Stimulated activated naive CD8-positive, alpha-beta T cell treated with anti-CD3 and anti-CD28 coated beads, Interleukin-15, Interleukin-2, amounts not matched to agents 100 U/mL and 50 U/mL, for 24 hours (primary cell): ENCODE measurements at regions not wholly inside any gene's neighbourhood (a gene's known extent, or its start where the extent isn't known, plus 50 kb on each side); places are given as distances from the start of the nearest gene placed in this dataset.
"Not testable (repeated sequence)": the region's sequence is repeated elsewhere in the genome, so short reads cannot be mapped to it uniquely, and the experiment has no call there.

ENCODE experiments used
- ATAC-seq: fragments of 150-1000 bp; cut with Tn5 transposase; one replicate; pipeline ENCODE4 v1.10.0; 2021
- DNase-seq: peaks from one replicate; pipeline ENCODE4 v3.0.0; 2021

DNA sequence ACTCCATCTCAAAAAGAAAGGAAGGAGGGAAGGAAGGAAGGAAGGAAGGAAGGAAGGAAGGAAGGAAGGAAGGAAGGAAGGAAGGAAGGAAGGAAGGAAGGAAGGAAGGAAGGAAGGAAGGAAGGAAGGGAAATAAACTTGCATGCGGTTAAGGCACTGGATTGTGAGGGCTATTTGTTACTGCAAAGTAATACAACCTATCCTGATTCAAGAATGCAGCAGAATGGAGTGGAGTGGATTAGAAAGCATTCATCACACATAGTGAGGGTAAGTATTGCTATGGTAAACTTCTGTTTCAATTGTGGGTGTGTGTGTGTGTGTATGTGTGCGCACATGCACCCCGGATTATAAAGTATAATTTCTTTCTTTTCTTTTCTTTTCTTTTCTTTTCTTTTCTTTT lies 344.8 kb upstream of the C16orf82 start:
- ATAC-seq, DNase-seq: not testable (repeated sequence)

DNA sequence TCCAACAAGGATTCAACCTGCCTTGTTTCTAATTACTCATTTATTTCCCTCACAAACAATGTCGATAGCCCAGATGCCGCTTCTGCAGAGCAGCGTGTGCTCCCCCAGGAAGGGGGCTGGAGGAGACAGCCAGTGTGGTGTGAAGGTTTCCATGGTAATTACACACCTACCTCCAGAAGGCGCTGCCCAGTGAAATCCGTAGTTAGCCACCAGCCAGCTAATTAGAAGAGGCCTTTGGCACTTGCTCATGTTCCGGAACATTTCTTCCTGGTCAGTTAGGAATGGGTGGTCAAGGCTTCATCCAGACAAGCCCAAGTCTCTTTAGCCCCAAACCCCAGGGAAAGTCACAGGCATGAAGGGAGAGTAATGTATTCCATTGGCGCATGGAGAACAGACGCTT lies 342.5 kb upstream of the C16orf82 start:
- DNase-seq (no peak), ATAC-seq (no peak)

DNA sequence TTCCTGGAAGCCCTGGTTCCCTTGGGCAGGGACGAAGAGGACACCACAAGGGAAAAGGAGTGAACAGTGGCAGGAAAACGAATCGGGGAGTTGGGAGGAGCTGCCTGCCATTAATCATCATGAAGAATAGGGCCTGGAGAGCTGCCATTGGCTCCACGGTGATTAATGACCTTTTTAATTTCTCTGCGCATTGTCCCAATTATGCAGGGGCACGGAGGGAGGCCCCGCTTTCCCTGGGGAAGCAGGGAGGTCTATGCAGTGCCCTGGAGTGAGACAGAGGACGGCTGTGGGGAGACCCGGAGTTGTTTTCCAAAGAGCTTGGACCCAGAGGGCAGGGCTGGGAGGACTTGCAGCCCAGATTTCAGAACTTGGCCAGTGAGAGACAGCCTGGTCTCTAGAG lies 338.9 kb upstream of the C16orf82 start:
- ATAC-seq (no peak), DNase-seq (no peak)

DNA sequence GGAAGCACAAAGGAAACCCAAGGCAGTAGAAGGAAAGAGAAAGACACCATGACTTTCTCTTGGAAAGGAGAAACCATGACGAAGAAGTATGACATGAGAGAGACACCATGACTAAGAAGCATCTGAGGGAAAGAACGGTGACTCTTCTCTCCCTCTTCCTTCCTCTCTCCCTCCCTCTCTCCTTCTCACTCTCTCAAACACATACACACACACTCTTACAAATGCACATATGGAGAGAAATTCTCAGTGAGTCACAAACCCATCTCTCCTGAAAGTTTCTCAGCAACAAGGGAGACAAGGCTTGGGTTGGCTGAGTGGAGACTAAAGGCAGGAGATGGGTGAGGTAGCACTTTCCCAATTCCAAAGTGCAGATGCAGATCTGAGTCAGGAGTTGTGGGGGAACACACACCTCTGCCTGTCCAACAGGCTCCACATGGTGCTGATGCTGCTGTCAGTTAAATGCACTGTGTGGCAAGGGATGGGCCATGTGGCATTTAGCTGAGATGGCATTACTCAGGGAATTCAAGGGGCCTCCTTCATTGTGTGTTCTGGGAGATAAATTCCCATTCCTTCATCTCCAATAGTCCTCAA lies 336.7 kb upstream of the C16orf82 start:
- ATAC-seq = peak; percentile 23

DNA sequence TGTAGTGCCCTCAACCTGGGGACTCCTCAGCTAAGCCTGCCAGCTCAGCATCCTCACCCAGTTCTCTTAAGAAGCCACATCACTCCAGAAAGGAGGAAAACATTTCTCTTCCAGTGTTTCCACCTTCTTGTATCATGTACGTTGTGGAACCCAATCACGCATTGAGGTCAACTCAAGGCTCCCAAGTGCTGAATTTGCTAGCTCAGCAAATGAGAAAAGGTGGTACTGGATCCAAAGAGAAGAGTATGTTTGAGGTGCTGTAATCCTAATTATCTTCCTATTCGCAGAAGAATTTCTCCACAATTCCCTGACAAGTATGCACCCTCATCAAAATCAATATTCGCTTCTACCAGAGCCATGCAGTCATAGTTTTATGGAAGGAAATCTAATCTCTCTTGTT lies 335.0 kb upstream of the C16orf82 start:
- DNase-seq (no peak), ATAC-seq (no peak)

More for the DNA sequence above, 336.7 kb upstream of the C16orf82 start:
- no peak for DNase-seq

DNA sequence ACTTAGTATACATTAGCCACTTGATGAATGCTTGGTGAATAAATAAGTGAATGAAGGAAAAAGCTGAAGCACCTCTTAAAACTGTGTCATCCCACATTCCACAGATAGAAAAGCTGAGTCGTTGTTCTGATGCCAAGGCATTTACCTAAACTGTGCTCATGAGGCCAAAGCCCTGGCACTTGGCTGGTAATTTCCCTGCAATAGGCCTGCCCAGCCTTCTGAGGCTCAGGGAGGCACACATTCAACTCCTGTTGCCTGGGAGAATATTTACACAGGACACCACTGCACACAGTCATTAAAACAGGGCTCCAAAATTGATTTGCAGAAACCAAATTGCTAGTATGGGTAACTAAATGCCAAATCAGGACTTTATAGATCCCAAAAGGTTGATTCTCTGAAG lies 333.0 kb upstream of the C16orf82 start:
- DNase-seq = no peak
- no peak for ATAC-seq

DNA sequence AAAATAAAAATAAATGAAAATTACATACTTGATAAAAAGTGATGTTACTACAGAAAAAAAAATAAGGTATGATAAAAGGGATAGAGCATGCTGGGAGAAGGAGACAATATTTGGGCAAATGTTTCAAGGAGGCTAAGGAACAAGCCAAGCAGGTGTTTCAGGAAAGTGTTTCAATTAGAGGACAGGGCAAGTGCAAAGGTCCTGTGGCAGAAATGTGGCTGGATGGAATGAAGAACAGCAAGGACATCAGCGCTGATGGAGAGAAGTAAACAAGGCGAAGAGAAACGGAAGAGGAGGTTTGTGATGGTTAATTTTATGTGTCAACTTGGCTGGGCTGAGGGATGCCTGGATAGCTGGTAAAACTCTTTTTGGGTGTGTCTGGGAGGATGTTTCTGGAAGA lies 331.2 kb upstream of the C16orf82 start:
- ATAC-seq (no peak), DNase-seq (no peak)

DNA sequence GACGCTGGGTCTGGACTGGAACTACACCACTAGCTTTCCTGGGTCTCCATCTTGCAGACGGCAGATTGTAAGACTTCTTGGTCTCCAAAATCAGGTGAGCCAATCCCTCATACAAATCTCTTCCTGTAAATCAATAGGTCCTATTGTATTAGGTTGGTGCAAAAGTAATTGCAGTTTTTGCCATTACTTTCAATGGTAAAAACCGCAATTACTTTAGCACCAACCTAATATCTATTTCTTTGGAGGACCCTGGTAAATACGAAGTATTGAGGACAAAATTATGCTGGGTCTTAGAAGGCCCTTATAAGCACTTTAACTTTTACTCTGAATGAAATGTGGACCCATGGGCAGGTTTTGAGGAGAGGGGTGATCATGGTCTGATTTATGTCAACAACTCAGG lies 330.6 kb upstream of the C16orf82 start:
- ATAC-seq (no peak), DNase-seq (no peak)

DNA sequence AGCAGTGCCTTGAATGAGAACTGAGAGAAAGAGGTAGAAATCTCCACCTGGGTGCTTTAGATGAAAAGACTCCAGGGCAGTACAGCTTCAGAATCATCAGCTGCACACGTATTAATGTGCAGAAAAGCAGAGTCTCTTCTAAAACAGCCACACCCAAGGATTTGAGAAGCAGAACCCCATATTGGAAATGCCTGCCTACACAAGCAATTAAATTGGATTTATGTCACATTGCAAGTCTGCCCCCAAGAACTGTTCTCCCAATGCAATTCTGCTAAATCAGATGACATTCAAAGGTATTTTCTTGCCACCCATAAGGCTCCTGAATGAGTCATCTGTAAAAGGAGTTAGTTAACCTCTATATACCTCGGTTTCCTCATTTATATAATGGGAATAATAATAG lies 326.0 kb upstream of the C16orf82 start:
- DNase-seq = no peak
- no peak for ATAC-seq

DNA sequence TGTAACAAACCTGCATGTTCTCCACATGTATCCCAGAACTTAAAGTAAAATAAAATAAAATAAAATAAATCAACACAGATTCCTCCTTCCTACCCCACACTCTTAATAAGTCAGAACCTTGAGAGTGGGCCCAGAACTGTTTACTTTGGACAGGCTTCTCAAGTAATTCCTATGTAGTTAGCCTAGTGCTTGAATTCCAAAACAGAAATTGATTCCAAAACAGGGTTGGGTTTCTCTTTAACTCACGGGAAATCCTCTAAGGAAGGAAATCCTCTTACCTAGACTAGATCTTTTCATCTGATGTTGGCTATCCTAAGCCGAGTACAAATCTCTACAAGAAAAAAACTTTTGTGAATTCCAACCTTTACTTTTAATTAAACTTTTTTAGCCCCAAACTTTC lies 324.7 kb upstream of the C16orf82 start:
- DNase-seq = no peak
- ATAC-seq = no peak

DNA sequence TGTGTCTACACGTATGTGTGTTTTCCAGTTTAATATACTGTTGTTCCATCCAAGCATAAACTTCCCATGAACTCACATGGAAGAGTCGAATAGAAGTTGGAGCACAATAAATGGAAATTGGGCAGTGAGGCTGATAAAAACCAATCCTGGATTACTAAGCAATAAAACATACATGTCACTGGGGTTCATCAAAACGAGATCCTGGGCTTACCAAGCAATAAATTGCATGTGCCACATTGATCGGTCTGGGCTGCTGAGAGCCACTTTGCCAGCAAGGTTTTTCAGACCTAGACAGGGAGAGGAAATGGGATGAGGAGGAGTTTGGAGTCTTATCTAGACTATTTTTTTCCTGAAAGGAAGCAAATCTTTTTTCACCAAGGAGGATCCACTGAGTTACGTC lies 322.3 kb upstream of the C16orf82 start:
- no peak for ATAC-seq
- DNase-seq = no peak

DNA sequence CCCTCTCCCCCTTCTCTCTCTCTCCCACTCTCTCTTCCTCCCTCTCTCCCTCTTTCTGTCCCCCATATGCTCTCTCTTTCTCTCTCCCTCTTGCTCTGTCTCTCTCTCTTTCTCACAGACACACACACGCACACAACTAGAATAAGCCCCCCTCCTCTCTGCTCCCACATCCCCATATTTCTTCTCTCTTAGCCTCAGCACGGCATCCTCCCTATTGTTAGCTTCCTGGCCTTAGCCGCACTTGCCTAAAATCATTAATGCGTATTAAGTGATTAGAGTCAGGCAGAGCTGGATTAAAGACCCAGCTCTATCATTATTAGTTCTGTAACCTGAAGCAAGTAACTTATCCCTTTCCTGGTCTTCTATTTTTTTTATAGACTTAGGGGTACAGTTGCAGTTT lies 319.0 kb upstream of the C16orf82 start:
- DNase-seq (no peak), ATAC-seq (no peak)

DNA sequence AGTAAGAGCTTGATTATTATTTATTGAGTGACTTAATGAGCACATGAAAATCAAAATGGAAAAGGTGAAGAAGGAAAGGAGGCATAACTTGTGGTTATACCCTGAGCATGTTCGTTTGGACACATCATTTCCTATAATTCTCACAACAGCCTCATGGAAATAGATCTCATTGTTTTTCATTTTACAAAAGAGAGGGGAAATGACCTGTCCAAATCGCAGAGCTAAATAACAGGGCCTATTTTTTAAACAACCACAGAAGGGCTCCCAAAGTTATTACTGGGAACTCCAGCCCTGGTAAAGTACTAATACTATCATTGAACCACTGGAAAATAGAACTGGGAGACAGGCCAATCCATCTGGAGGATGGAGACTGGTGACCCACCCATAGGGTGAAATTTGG lies 317.7 kb upstream of the C16orf82 start:
- ATAC-seq (no peak), DNase-seq (no peak)

DNA sequence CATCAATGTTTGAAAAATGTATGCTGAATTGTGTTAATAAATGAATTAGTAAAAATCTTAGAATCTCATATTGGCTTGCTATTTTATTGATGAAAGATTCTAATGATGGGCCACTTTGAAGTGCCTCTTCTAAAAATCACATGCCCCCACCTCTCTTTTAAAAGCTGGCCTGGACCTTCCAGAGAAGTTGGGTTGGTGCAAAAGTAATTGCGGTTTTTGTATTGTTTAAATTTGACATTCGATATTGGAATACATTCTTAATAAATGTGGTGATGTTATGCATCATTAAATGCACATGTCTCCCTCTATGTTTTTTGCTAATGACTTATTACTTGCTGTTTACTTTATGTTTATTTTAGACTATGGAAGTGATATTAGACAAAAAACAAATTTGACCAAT lies 314.6 kb upstream of the C16orf82 start:
- no peak for DNase-seq
- no peak for ATAC-seq

DNA sequence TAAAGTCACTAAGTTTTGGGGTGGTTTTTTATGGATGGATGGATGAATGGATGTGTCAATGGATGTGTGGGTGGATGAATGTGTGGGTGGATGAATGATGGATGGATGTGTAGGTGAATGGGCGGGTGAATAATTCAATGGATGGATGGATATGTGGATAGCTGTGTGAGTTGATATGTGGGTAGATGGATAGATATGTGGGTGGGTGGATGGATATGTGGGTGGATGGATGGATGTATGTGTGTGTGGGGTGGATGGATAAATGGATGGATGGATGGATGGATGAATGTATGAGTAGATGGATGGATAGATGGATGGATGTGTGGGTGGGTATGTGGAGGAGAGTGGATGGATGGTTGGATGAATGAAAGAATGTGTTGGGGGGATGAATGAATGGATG lies 310.1 kb upstream of the C16orf82 start:
- DNase-seq (no peak), ATAC-seq (no peak)

DNA sequence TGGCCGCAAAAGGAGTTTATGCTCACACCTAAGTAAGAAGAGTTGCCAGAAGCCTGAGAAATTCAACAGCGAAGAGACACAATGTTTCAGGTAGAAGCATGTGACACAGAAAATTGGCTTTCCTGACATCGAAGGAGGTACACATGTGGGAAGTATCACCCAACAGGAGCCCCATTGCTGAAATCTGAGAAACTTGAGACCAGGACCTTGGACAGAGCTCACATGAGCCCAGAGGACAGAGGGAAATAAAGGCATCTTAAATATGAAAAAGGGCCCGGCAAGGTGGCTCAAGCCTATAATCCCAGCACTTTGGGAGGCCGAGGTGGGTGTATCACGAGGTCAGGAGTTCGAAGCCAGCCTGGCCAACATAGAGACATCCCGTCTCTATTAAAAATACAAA lies 304.1 kb upstream of the C16orf82 start:
- DNase-seq = no peak
- ATAC-seq = no peak

DNA sequence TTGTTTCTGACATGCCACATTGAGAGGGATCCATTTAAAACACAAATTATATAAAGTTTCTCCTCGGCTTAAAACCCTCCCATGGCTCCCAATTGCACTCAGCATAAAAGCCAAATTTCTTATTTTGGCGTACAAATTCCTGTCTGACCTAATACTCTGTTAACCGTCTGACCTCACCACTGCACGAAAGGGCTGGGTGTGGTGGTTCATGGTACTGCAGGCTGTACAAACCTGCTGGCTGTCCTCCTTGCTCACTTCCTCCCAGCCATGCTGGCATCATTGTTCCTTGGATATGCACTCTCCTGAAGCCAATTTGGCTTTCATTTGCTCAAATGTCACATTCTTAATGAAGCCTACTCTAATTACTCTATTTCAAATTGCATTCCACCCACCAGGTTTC lies 301.6 kb upstream of the C16orf82 start:
- no peak for ATAC-seq
- peak; percentile 5 for DNase-seq

DNA sequence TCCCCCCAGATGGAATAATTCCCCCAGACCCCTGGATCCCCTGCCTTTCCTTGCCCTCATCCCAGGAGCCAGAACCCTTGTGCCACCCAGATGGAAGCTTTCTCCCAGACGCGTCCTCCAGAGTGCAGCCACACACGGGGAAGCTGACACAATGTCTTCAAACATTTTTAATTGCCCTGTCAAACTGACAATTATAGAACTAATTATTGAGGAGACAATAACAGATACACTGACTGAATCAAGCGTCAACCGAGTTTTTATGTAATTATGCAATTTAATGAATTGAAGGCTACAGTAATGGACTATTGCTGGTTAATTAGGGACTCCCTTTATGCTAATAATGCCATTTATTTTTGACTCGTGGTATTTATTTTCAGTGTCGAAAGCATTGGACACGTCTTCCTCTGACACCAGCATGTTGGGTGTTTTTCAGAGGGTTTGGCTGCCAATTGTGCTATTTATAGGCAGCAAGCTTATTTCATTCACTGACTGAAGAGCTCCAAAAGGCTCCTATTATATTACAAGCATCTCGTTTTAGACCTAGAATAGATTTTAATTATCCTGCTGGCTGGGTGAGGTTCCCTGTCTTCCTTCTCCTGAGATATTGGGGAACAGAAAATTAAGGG lies 298.2 kb upstream of the C16orf82 start:
- no peak for DNase-seq
- ATAC-seq = no peak

DNA sequence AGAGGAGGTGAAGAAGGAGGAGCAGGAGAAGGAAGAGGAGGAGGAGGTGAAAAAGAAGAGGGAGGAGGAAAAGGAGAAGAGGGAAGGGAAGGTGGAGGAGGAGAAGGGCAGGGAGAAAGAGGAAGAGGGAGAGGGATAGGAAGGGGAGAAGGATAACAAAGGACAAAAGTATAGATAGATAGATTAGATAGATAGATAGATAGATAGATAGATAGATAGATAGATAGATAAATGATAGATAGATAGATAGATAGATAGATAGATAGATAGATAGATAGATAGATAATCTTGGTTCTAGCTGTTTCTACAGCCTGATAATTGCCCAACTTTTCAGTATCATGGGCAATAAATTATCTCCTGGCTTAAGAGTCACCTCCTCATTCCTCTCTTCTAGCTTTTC lies 296.2 kb upstream of the C16orf82 start:
- ATAC-seq (no peak), DNase-seq (no peak)

DNA sequence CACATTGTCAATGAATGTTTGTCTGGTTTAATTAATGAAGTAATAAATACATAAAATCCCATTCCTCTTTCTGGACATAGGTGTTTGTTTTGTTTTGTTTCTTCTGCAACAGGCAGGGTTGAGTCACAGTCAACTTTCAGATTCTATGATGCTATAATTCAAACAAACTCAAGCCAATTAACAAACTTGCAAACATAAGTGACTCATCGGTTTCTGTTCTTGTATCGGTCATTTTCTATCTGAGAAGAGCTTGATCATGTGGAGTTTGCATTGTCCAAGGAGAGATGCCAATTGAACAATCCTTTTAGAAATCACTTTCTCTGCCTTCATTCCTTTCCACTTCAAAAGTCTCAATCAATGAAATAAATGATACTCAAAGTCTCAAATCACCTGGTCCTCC lies 294.2 kb upstream of the C16orf82 start:
- ATAC-seq (no peak), DNase-seq (no peak)

DNA sequence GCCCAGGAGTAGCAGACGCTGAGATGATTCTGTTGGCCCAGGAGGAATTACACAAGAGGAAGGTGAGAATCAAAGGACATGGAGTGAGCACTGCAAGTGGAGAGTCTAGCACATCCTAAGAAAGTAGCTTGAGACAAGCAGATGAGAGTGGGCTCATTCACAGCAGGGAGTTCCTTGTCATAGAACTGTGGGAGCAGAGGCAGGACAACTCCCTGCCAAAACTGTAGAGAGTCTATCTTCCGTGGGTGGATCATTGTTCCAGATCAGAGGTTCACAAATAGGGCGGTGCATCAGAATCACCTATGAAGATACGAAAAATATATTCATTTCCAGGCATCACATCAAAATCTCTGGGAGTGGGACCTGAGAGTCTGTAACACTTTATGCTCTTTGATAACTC lies 288.9 kb upstream of the C16orf82 start:
- DNase-seq (no peak), ATAC-seq (no peak)

DNA sequence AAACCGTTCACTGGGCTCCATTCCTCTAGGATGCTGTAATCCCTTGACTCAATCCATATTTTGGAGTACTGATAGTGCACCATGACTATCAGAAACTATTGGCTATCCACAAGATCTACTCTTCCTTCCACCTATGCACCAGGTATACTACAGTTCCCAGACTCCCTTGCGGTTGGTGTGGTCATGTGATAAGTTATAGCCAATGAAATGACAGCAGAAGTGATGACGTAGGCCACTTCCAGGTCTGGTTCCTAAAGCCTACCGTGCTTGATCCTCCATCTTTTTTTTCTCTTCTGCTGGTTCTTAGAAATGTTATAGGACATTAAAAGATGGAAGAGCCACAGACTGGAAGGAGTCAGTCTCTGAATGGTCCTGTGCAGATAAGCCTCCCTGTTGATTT lies 278.8 kb upstream of the C16orf82 start:
- DNase-seq = no peak
- no peak for ATAC-seq

DNA sequence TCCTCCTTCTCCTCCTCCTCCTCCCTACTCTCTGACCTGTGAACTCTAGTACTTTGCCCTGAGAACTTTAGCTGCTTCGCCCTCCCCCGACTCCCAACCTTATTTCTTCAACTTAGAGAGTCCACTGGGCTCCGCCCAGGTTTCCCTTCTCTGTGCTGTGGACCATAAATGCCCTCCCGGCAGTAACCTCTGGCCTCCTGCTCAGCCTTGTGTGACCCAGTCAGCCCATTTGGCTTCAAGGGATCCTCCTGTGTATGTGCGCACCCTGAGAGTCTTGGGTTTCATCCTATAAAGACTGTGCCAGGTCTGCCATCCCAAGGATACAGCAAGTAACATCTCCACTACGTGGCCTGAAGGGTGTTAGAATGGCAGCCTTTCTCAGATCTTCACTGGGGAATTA lies 275.6 kb upstream of the C16orf82 start:
- no peak for DNase-seq
- ATAC-seq = no peak

DNA sequence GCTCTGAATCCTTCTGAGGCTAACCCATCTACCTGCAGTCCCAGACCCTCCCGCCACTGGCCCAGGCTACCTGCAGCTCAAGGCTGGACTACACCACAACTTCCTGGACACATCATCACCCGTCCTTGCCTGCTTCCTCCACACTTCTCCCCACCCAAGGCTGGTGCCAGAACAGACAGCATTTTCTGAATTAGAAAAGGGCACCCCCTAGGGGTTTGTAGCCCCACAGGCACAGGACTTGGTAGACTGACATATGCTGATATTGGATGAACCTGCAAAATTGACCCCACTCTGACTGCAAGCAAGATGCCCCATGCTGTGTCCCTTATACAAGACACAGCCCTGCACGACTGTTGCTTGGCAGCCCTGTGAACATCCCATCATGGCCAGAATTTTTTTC lies 271.5 kb upstream of the C16orf82 start:
- no peak for ATAC-seq
- DNase-seq = peak; percentile 12

DNA sequence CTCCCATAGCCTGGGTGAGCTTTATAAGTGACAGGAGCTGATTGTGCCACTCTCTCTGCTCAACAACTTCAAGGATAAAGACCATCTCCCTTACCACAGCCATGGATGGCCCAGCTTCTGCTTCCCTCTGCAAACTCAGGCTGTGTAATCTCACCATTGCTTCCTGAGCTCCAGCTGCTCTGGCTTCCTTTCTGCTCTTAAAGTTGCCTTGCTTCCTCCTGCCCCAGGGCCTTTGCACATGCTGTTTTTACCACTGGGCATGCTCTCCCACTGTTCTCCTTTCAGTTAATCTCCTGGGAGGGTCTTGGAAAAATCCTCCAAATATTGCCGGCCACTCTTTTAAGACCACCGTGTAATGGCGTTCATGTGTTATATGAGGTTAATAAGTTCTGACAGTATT lies 265.1 kb upstream of the C16orf82 start:
- no peak for ATAC-seq
- DNase-seq = no peak
